Progenitor cell of endocrine pancreas (in vitro differentiated cells): ENCODE measurements at regions not wholly inside any gene's neighbourhood (a gene's known extent, or its start where the extent isn't known, plus 50 kb on each side); places are given as distances from the start of the nearest gene placed in this dataset.

Experiments used
- DNase-seq: peaks from one replicate; pipeline ENCODE4 v3.0.0; 2021; ENCODE audit warnings: low spot score; ENCODE audit not compliant: unreplicated experiment
- H3K27ac Mint-ChIP-seq: 2 replicates; pipeline ENCODE4 v1.8.0; 2021; ENCODE audit warnings: mild to moderate bottlenecking, moderate library complexity, mixed read lengths
- H3K27me3 Mint-ChIP-seq: 2 replicates; pipeline ENCODE4 v1.8.0; 2021; ENCODE audit warnings: mixed read lengths
- H3K36me3 Mint-ChIP-seq: 2 replicates; pipeline ENCODE4 v1.8.0; 2022; ENCODE audit warnings: mixed read lengths; ENCODE audit not compliant: insufficient read depth
- H3K4me1 Mint-ChIP-seq: 2 replicates; pipeline ENCODE4 v1.8.0; 2021; ENCODE audit warnings: low read depth, mixed read lengths
- H3K4me3 Mint-ChIP-seq: 2 replicates; pipeline ENCODE4 v1.8.0; 2021; ENCODE audit warnings: low read depth, mild to moderate bottlenecking, moderate library complexity, mixed read lengths
- H3K9me3 Mint-ChIP-seq: 2 replicates; pipeline ENCODE4 v1.8.0; 2021; ENCODE audit warnings: low read depth, mixed read lengths
- CTCF ChIP-seq: fragments of 200-600 bp; sonication (generic); IDR thresholded peaks from one replicate; pipeline ENCODE4 v1.5.0; 2021; ENCODE audit warnings: antibody characterized with exemption, mild to moderate bottlenecking; ENCODE audit not compliant: unreplicated experiment

DNA sequence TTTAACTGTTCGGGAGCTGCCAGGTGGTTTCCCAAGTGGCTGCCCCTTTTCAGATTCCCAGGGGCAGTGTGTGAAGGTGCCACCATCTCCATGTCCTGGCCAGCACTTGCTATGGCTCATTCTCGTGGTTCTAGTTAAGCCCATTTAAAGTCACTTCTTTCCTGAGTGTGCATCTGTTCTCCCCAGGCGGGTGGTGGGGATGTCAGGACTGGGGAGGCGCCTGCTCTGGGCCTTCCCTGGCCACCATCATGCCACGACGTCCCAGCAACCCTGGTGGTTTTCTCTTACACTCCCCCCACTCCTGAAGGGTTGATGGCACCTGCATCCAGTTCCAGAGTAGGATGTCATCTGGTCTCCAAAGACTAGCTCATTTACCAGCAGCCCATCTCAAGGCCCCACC is 56.8 kb upstream of the TAMM41 start:
- DNase-seq: no peak
- Mint-ChIP-seq H3K27ac (no peak overlapping the region), H3K27me3 (peaks cover 10% of the 10 kb centered on the region), H3K4me1 (no peaks in the 10 kb centered on the region), H3K36me3 (no peaks in the 10 kb centered on the region), H3K4me3 (no peak overlapping the region), H3K9me3 (no peaks in the 10 kb centered on the region)
- TF ChIP-seq CTCF: no peak

DNA sequence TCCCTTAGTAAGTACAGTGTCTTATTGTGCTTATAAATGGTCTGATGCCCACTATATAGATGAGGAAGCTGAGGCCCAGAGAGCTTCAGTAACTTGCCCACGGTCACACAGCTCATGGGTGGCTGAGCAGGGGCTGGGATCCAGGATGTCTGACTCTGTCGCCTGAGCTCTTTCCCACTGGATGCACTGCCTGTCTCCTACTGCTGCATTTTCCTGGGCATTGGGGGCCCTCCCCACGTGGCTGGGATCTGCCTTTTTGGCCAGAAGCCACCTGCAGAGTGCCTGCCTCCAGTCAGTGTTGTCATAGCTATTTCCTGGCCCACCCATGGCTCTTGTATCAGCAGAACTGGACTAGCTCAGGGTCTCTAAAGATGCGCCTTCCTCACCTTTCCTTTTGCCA is 57.5 kb upstream of the TAMM41 start:
- no peak overlapping the region for H3K27ac Mint-ChIP-seq
- no peaks in the 10 kb centered on the region for H3K4me1 Mint-ChIP-seq
- H3K27me3 Mint-ChIP-seq: peaks cover 14% of the 10 kb centered on the region
- DNase-seq: no peak
- H3K4me3 Mint-ChIP-seq: no peak overlapping the region
- no peak for TF ChIP-seq CTCF
- no peaks in the 10 kb centered on the region for H3K36me3 Mint-ChIP-seq
- no peaks in the 10 kb centered on the region for H3K9me3 Mint-ChIP-seq

DNA sequence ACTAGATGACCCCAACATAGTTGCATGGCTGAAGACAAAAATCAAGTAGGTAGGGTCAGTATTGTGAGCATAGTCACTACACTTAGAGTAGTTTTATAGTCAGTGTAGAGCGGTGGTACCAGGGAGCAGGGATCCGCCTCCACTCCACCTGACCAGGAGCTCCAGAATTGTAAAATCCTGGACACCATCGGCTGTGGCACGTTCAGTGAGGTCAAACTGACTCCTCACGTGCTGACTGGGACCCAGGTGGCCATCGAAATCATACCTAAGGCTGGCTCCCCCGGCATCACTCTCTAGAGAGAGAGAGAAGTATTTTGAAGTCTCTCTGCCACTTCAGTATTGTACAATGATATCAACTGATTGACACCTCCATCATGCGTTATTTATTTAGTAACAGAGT is 59.7 kb upstream of the TAMM41 start:
- no peak for TF ChIP-seq CTCF
- peaks cover 15% of the 10 kb centered on the region for H3K27me3 Mint-ChIP-seq
- H3K27ac Mint-ChIP-seq: no peak overlapping the region
- H3K4me3 Mint-ChIP-seq: no peak overlapping the region
- no peaks in the 10 kb centered on the region for H3K9me3 Mint-ChIP-seq
- no peaks in the 10 kb centered on the region for H3K36me3 Mint-ChIP-seq
- no peak for DNase-seq
- no peaks in the 10 kb centered on the region for H3K4me1 Mint-ChIP-seq

GRCh38 chr3:11907667-11908660 is 61.3 kb upstream of the TAMM41 start:
- H3K9me3 Mint-ChIP-seq: no peaks in the 10 kb centered on the region
- no peak overlapping the region for H3K4me3 Mint-ChIP-seq
- peaks cover 15% of the 10 kb centered on the region for H3K27me3 Mint-ChIP-seq
- H3K4me1 Mint-ChIP-seq: no peaks in the 10 kb centered on the region
- TF ChIP-seq CTCF: no peak
- H3K27ac Mint-ChIP-seq: no peak overlapping the region
- DNase-seq: no peak
- H3K36me3 Mint-ChIP-seq: no peaks in the 10 kb centered on the region

GRCh38 chr3:11908981-11909698 is 62.5 kb upstream of the TAMM41 start:
- no peaks in the 10 kb centered on the region for H3K36me3 Mint-ChIP-seq
- no peak for TF ChIP-seq CTCF
- H3K9me3 Mint-ChIP-seq: no peaks in the 10 kb centered on the region
- no peaks in the 10 kb centered on the region for H3K4me1 Mint-ChIP-seq
- no peak for DNase-seq
- H3K27me3 Mint-ChIP-seq: peaks cover 21% of the 10 kb centered on the region
- H3K27ac Mint-ChIP-seq: no peak overlapping the region
- H3K4me3 Mint-ChIP-seq: no peak overlapping the region
